Endothelial cell of umbilical vein (primary cell): ENCODE measurements at regions not wholly inside any gene's neighbourhood (a gene's known extent, or its start where the extent isn't known, plus 50 kb on each side); places are given as distances from the start of the nearest gene placed in this dataset.

Experiments used
- BruUV-seq: library from RNA; stranded (reverse); fragments of 400-500 nt; replicated peaks from 2 replicates; lab custom pipeline; 2021; lab: Mats Ljungman, UMichigan
- CTCF ChIA-PET: fragments of 300-600, 350-600 bp; sonication (Branson Sonifier 250); formaldehyde crosslinking; loops from one replicate; lab custom pipeline; 2021; ENCODE audit warnings: antibody characterized with exemption, inconsistent platforms; lab: Charles Lee
- POLR2A ChIA-PET: fragments of 300-600, 350-600 bp; sonication (Branson Sonifier 250); formaldehyde crosslinking; loops from one replicate; lab custom pipeline; 2021; ENCODE audit warnings: antibody characterized with exemption, inconsistent platforms; lab: Charles Lee
- DNase-seq: peaks from one replicate; pipeline ENCODE4 v3.0.0-alpha.2; 2011; ENCODE audit warnings: low read depth, low spot score
- FAIRE-seq: peaks from 2 replicates; lab custom pipeline; 2011; peaks lifted over from hg19 to GRCh38; lab: Jason Lieb, UNC
- H2AFZ ChIP-seq: 2 replicates; pipeline ENCODE4 v1.6.0; 2012; ENCODE audit warnings: low read depth, low read length, control low read depth, inconsistent platforms
- H3K27ac ChIP-seq: 2 replicates; pipeline ENCODE4 v1.5.1; 2011; ENCODE audit warnings: low read depth, mild to moderate bottlenecking, control low read depth, low read length, moderate library complexity; ENCODE audit not compliant: insufficient read depth
- H3K27me3 ChIP-seq, 2 experiments: 2 replicates each; pipeline versions ENCODE4 v1.6.0 to v1.6.1; 2011; ENCODE audit warnings: low read length in 2 of 2, mixed read lengths in 1 of 2; ENCODE audit not compliant: control insufficient read depth in 2 of 2, insufficient read depth in 2 of 2
- H3K36me3 ChIP-seq, 2 experiments: 2 replicates in 1 of 2; 3 replicates in 1 of 2; pipeline ENCODE4 v1.5.1; 2011; ENCODE audit warnings: low read length in 2 of 2, mild to moderate bottlenecking in 1 of 2, moderate library complexity in 1 of 2; ENCODE audit not compliant: control insufficient read depth in 2 of 2, insufficient read depth in 2 of 2; ENCODE audit errors: extremely low read depth in 1 of 2
- H3K4me1 ChIP-seq: 3 replicates; pipeline ENCODE4 v1.5.1; 2011; ENCODE audit warnings: mild to moderate bottlenecking, low read length; ENCODE audit not compliant: control insufficient read depth, insufficient read depth; ENCODE audit errors: extremely low read depth
- H3K4me2 ChIP-seq: 2 replicates; pipeline ENCODE4 v1.6.1; 2011; ENCODE audit warnings: low read length, control low read depth, mixed read lengths; ENCODE audit not compliant: insufficient read depth
- H3K4me3 ChIP-seq, 3 experiments: fragments of 200-600 bp in 1 of 3; sonication (generic), shearing (Covaris generic) in 1 of 3; replicated peaks in 1 of 3; 2 replicates each; pipeline ENCODE4 v1.5.1; 2011 to 2016; ENCODE audit warnings: control low read depth in 3 of 3, low read length in 3 of 3, mild to moderate bottlenecking in 2 of 3, inconsistent platforms in 1 of 3, low read depth in 1 of 3, moderate library complexity in 1 of 3; ENCODE audit not compliant: insufficient read depth in 1 of 3
- H3K79me2 ChIP-seq: 2 replicates; pipeline ENCODE4 v1.6.0; 2012; ENCODE audit warnings: low read length, inconsistent platforms; ENCODE audit not compliant: control insufficient read depth, insufficient read depth
- H3K9ac ChIP-seq: replicated peaks from 2 replicates; pipeline ENCODE3; 2011; ENCODE audit warnings: low read length, control low read depth; ENCODE audit not compliant: insufficient read depth; ENCODE audit errors: extremely low read depth
- H3K9me1 ChIP-seq: replicated peaks from 3 replicates; pipeline ENCODE4 v1.6.0; 2011; ENCODE audit warnings: mild to moderate bottlenecking, low read length; ENCODE audit not compliant: control insufficient read depth, insufficient read depth; ENCODE audit errors: extremely low read depth
- H3K9me3 ChIP-seq: replicated peaks from 2 replicates; pipeline ENCODE4 v1.5.1; 2012; ENCODE audit warnings: low read length, inconsistent platforms; ENCODE audit not compliant: control insufficient read depth, insufficient read depth
- H4K20me1 ChIP-seq: replicated peaks from 2 replicates; pipeline ENCODE3; 2011; ENCODE audit warnings: mild to moderate bottlenecking, low read length; ENCODE audit not compliant: control insufficient read depth, insufficient read depth; ENCODE audit errors: extremely low read depth
- CTCF ChIP-seq, 2 donors: IDR thresholded peaks; 1 replicate in 1 of 2; 2 replicates in 1 of 2; pipeline ENCODE4 v1.5.1; 2011; ENCODE audit warnings: low read length in 2 of 2, mild to moderate bottlenecking in 2 of 2, moderate library complexity in 2 of 2, control low read depth in 1 of 2, inconsistent platforms in 1 of 2, low read depth in 1 of 2; ENCODE audit not compliant: insufficient read depth in 1 of 2; ENCODE audit errors: extremely low read depth in 1 of 2
- FOS ChIP-seq: IDR thresholded peaks from 2 replicates; pipeline ENCODE4 v1.6.1; 2011; ENCODE audit warnings: mild to moderate bottlenecking, low read length, moderate library complexity, borderline replicate concordance; ENCODE audit not compliant: insufficient read depth
- JUN ChIP-seq: IDR thresholded peaks from 2 replicates; pipeline ENCODE4 v1.6.1; 2011; ENCODE audit warnings: borderline replicate concordance, low read depth; ENCODE audit not compliant: insufficient read length, insufficient read depth
- MAX ChIP-seq: IDR thresholded peaks from 2 replicates; pipeline ENCODE4 v1.6.1; 2011; ENCODE audit not compliant: insufficient read depth, insufficient read length
- MYC ChIP-seq: IDR thresholded peaks from one replicate; pipeline ENCODE4 v1.6.1; 2011; ENCODE audit warnings: mild to moderate bottlenecking, low read depth, low read length
- POLR2A ChIP-seq: IDR thresholded peaks from 2 replicates; pipeline ENCODE4 v1.6.1; 2012; ENCODE audit warnings: low read depth, mild to moderate bottlenecking, control low read depth, low read length
- POLR2AphosphoS5 ChIP-seq: IDR thresholded peaks from 2 replicates; pipeline ENCODE4 v1.6.1; 2012; ENCODE audit warnings: low read depth, mild to moderate bottlenecking, control low read depth, low read length, moderate library complexity; ENCODE audit not compliant: insufficient read depth
- dilution Hi-C: fragments of 300-500 bp; cut with MboI; formaldehyde crosslinking; loops from one replicate; pipeline ENCODE4 v1.15.0; 2019; ENCODE audit warnings: low sequenced_read_pairs; ENCODE audit not compliant: extremely low pct_ligation_motif_present
- intact Hi-C: fragments of 100-400 bp; cut with micrococcal nuclease; formaldehyde crosslinking; loops from one replicate; pipeline ENCODE4 v1.10.0; 2022

GRCh38 chr1:82491301-82492048 is 690.7 kb downstream of the ADGRL2 start:
- no peaks in the 10 kb centered on the region for H4K20me1 ChIP-seq
- H3K4me1 ChIP-seq = peaks cover 7% of the 10 kb centered on the region
- CTCF ChIA-PET = interaction anchor here (0.9 to 1.0 kb wide), 2 partner anchors 9 to 17 kb away, joined by 3 to 4 read pairs; no protein-coding TSS in a partner anchor
- no peak overlapping the region for H3K4me2 ChIP-seq
- intact Hi-C loops (no loop called here), dilution Hi-C loops (no loop called here)
- FAIRE-seq (no peak), DNase-seq (no peak)
- POLR2A ChIA-PET = no interaction called here
- no peak overlapping the region for H2AFZ ChIP-seq
- no TSS peak for BruUV-seq
- no peak overlapping the region for H3K27ac ChIP-seq
- TF ChIP-seq JUN = no peak
- TF ChIP-seq FOS = no peak
- no peak for TF ChIP-seq POLR2A
- TF ChIP-seq CTCF (IDR thresholded peaks at IDR 0.05; ENCODE audit: extremely low read depth in 1 of 2, insufficient read depth in 1 of 2, low read depth in 1 of 2, low read length in 2 of 2) = no peak
- no peak for TF ChIP-seq POLR2AphosphoS5
- no peak for TF ChIP-seq MYC
- TF ChIP-seq MAX = no peak
- H3K9me1 ChIP-seq = peaks cover 6% of the 10 kb centered on the region
- no peaks in the 10 kb centered on the region for H3K36me3 ChIP-seq
- H3K9me3 ChIP-seq = no peaks in the 10 kb centered on the region
- no peaks in the 10 kb centered on the region for H3K27me3 ChIP-seq
- H3K79me2 ChIP-seq = no peaks in the 10 kb centered on the region
- H3K9ac ChIP-seq = no peak overlapping the region
- no peak overlapping the region for H3K4me3 ChIP-seq
